Activated T-helper 2 cell treated with anti-CD3 and anti-CD28 coated beads, Interferon-gamma antibody, Interleukin-2, Interleukin-4, amounts not matched to agents 10 μg/mL and 5 μg/mL and 100 μg/mL, durations not matched to agents 14 hours and 24 hours and 36 hours (primary cell): ENCODE measurements at regions not wholly inside any gene's neighbourhood (a gene's known extent, or its start where the extent isn't known, plus 50 kb on each side); places are given as distances from the start of the nearest gene placed in this dataset.
"Not testable (repeated sequence)": the region's sequence is repeated elsewhere in the genome, so short reads cannot be mapped to it uniquely, and the experiment has no call there.

Source experiments
- DNase-seq: peaks from one replicate; pipeline ENCODE4 v3.0.0; 2021; ENCODE audit warnings: low spot score
- H3K27ac Mint-ChIP-seq: one replicate; pipeline ENCODE4 v1.8.0; 2021; ENCODE audit warnings: mixed read lengths
- H3K27me3 Mint-ChIP-seq: one replicate; pipeline ENCODE4 v1.8.0; 2021; ENCODE audit warnings: low read depth, mixed read lengths
- H3K36me3 Mint-ChIP-seq: one replicate; pipeline ENCODE4 v1.8.0; 2021; ENCODE audit warnings: low read depth, mixed read lengths
- H3K4me1 Mint-ChIP-seq: one replicate; pipeline ENCODE4 v1.8.0; 2021; ENCODE audit warnings: low read depth, mixed read lengths
- H3K4me3 Mint-ChIP-seq: one replicate; pipeline ENCODE4 v1.8.0; 2021; ENCODE audit warnings: low read depth, mild to moderate bottlenecking, moderate library complexity, mixed read lengths
- H3K9me3 Mint-ChIP-seq: one replicate; pipeline ENCODE4 v1.8.0; 2021; ENCODE audit warnings: mixed read lengths
- intact Hi-C: fragments of 100-400 bp; cut with micrococcal nuclease; formaldehyde crosslinking; loops from one replicate; pipeline ENCODE4 v1.15.1; 2023

DNA sequence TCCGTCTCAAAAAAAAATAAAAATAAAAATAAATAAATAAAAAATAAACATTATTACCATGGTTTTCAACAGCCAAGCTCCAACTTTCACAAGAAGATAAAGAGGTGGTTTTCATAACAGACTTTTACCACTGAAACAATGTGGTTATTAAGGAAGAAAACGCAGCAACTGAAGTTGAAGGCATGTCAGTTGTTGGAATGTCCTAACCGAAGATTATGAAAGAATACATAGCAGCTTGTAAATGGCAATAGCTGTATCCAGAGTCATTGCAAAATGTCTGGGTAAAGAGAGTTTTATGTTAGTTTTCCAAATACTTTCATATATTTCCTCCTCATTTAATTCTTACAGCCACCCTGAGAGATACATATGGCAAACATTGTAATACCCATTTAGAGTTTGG is 161.6 kb upstream of the MARCKS start:
- Mint-ChIP-seq H3K36me3 (no peaks in the 10 kb centered on the region), H3K4me1 (no peaks in the 10 kb centered on the region), H3K27me3 (no peaks in the 10 kb centered on the region), H3K9me3 (no peaks in the 10 kb centered on the region), H3K4me3 (no peak overlapping the region), H3K27ac (no peak overlapping the region)
- intact Hi-C loops = no loop called here
- no peak for DNase-seq

DNA sequence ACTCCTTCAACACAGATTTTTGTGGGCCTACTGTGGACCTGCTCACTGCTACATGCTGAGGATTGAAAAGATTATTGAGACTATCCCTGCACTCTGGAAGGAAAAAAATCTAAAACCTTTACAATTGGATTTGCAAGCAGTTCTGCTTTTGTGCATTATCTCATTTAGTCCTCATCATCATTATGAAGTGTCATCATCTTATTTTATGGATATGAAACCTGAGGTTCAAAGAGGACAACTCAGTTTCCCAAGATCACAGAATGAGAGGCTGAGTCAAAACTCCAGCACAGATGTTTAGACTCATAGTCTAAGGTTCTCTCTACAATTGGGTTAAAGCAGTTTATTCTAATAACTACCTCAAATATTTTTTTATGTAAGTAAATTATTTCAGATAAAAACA is 160.2 kb upstream of the MARCKS start:
- DNase-seq = no peak
- intact Hi-C loops = no loop called here
- Mint-ChIP-seq H3K36me3 (no peaks in the 10 kb centered on the region), H3K4me3 (no peak overlapping the region), H3K4me1 (no peaks in the 10 kb centered on the region), H3K27me3 (no peaks in the 10 kb centered on the region), H3K9me3 (no peaks in the 10 kb centered on the region), H3K27ac (no peak overlapping the region)

DNA sequence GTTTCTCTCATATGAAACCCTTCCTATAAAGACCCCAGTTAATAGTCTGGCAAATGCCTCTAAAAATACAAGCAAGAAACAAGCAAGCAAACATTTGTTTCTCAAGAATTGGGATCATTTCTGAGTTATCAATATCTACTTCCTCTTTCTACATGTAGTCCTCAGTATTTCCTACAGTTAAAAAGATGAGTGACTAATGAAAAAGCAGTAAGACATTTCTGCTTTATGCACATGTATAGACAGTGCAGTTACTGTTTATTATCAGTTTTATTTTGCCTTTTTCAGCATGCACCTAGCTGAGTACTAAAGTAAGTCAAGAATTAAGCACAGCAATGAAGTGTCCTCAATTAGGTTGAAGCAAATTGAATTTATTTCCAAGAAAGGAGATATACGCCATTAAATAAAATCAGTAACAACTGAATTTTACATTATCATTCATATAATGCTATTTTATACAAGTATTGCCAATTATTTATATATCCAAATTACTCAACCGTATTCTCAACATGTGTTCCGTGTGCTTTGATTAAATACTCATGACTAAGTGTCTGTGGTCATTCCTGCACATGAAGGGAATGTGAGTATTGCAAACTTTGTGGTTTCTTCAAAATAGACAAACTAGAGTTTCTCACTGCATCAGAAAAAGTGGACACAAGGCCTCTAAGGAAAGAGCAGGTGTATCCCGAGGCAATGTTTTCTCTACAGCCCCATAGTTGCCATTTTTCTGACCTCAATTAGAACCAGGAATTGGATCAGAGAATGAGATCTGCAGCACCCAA is 159.3 kb upstream of the MARCKS start:
- Mint-ChIP-seq H3K36me3 (no peaks in the 10 kb centered on the region), H3K27ac (no peak overlapping the region), H3K4me1 (no peaks in the 10 kb centered on the region), H3K9me3 (no peaks in the 10 kb centered on the region), H3K27me3 (no peaks in the 10 kb centered on the region), H3K4me3 (no peak overlapping the region)
- DNase-seq = no peak
- intact Hi-C loops = no loop called here

DNA sequence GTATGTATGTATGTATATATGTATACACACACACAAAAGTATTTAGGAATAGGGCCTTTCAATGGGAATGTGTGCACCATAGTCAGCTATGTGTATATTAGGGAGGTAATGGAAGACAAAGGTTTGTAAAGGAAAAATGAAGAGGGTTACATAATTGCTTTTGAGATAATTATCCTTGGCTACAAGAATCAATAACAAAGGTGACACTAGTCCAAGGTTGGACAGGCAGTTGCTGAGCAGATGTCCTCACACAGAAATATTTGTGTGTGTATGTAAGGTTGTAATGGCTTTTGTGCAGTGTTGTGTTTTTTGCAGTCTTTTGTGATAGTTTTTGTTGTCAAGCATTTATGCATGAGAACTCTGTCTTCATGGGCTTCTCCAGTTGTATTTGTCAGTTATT is 157.9 kb upstream of the MARCKS start:
- Mint-ChIP-seq H3K27me3 (no peaks in the 10 kb centered on the region), H3K27ac (no peak overlapping the region), H3K9me3 (no peaks in the 10 kb centered on the region), H3K4me3 (no peak overlapping the region), H3K4me1 (no peaks in the 10 kb centered on the region), H3K36me3 (no peaks in the 10 kb centered on the region)
- intact Hi-C loops = no loop called here
- no peak for DNase-seq

DNA sequence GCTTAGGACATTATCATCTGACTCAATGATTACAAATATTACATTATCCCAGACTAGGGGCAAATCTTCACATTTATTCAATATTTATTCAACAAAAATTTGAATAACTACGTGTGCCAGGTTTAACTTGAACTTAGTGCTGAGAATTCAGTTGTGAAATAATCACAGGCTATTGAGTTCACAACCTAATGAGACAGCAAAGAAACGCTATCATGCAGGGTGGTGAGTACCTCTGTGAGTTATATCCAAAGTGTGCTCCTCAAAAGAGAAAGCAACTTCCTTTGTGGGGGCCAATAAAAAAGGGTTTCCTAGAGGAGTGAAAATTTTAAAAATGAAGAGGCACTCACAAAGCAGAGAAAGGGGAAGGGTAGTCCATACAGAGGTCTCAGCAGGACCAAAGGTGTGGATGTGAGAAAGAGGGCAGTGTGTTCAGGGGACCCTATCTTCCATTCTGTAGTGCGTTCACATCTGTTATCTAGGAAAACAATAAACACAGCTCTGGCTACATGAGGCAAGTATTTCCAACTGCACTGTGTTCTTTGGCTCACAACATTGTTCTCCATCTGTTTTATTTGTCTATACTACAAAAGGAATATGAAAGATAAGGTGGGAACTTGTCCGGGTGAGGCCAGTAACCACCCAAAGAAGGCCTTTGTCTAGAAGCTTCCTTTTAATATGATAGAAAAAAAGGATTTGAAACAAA is 155.4 kb upstream of the MARCKS start:
- no peak for DNase-seq
- Mint-ChIP-seq H3K9me3 (no peaks in the 10 kb centered on the region), H3K36me3 (no peaks in the 10 kb centered on the region), H3K4me3 (no peak overlapping the region), H3K27ac (no peak overlapping the region), H3K4me1 (no peaks in the 10 kb centered on the region), H3K27me3 (no peaks in the 10 kb centered on the region)
- intact Hi-C loops = no loop called here

DNA sequence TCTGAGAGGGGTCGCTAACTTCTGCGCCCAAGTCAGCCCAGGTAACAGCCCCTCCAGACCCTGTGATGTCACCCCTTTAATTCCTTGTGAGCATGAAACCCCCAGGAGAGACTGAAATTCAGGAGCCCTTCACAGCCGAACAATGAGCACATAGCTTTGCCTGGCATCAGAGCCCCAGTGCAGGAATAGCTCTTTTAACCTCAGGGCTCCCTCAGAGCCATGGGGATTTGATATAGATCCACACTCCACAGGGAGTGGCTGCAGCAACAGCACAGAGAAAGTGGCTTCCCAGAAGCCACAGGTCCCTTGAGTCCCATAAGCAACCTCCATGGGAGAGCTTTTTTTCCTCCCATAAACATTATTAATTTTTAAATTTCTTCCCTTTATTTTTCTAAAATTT is 150.0 kb upstream of the MARCKS start:
- intact Hi-C loops = no loop called here
- no peaks in the 10 kb centered on the region for H3K36me3 Mint-ChIP-seq
- H3K9me3 Mint-ChIP-seq = no peaks in the 10 kb centered on the region
- no peaks in the 10 kb centered on the region for H3K4me1 Mint-ChIP-seq
- DNase-seq = no peak
- H3K4me3 Mint-ChIP-seq = no peak overlapping the region
- H3K27me3 Mint-ChIP-seq = no peaks in the 10 kb centered on the region
- no peak overlapping the region for H3K27ac Mint-ChIP-seq

DNA sequence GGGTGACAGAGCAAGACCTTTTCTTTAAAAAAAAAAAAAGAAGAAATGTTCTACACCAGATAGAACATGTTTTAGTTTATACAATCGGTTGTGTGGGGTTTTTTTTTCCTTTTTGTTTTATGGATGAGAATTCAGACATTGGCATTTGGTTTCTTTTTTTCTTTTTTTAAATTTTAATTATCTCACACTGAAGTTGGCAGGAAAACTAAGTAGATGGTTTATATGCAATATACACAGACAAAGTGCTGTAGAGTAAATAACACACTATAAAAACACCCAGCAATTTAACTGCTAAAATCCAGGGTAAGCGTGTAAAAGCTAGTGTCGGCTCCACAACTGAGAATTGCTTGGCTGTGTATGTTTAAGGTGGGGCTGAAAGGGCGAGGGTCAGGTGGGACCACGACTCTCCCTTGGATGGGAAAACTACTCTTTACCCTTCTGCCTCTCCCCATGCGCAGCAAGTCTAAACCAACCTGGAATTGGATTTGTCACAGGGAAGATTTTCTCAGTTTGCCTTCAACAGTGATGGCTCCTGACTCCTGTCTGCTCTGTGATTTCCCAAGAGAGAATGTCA is 147.1 kb upstream of the MARCKS start:
- intact Hi-C loops = no loop called here
- Mint-ChIP-seq H3K36me3 (no peaks in the 10 kb centered on the region), H3K4me1 (no peaks in the 10 kb centered on the region), H3K9me3 (no peaks in the 10 kb centered on the region), H3K27me3 (no peaks in the 10 kb centered on the region), H3K4me3 (no peak overlapping the region), H3K27ac (no peak overlapping the region)
- DNase-seq = no peak

DNA sequence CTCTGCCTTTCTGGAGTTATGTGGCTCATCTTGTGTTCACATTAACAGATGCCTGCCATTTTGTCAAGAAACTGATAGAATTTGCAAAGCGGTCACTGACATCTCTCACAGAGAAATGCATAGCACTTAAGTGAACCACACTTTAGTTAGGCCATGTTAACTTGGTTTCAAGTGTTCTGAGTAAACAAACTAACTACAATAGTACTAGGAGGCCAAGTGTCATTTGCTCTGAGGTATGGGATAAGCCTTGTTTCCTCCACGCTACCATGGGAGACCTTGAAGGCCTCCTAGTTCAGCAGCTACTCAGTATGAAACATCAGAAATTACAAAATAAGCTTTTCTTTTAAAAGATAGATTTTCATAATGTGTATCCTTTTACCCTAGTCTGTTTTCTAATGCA is 143.5 kb upstream of the MARCKS start:
- intact Hi-C loops = no loop called here
- no peak overlapping the region for H3K4me3 Mint-ChIP-seq
- no peaks in the 10 kb centered on the region for H3K36me3 Mint-ChIP-seq
- no peak overlapping the region for H3K27ac Mint-ChIP-seq
- no peaks in the 10 kb centered on the region for H3K9me3 Mint-ChIP-seq
- no peaks in the 10 kb centered on the region for H3K4me1 Mint-ChIP-seq
- no peaks in the 10 kb centered on the region for H3K27me3 Mint-ChIP-seq
- no peak for DNase-seq

DNA sequence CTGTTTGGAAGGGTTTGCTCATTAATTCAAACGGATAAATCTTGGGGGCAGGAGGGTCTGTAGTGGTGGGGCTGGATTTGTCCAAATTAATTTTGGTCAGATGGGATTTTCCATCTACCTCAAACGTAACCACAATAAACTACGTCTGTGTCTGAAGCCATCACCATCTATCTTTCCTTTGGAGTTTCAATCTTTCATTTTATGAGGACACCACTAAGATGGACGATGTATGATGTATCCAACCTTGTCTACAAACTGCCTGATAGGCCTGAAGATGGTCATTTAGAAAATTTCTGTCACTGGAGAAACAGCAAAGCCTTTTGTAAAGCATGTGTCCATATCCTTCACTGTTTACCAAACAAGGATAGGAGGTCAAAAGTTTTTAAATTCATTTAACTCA is 138.6 kb upstream of the MARCKS start:
- no peaks in the 10 kb centered on the region for H3K4me1 Mint-ChIP-seq
- peaks cover 5% of the 10 kb centered on the region for H3K27me3 Mint-ChIP-seq
- intact Hi-C loops = no loop called here
- H3K9me3 Mint-ChIP-seq = no peaks in the 10 kb centered on the region
- H3K36me3 Mint-ChIP-seq = no peaks in the 10 kb centered on the region
- no peak overlapping the region for H3K27ac Mint-ChIP-seq
- H3K4me3 Mint-ChIP-seq = no peak overlapping the region
- DNase-seq = no peak

DNA sequence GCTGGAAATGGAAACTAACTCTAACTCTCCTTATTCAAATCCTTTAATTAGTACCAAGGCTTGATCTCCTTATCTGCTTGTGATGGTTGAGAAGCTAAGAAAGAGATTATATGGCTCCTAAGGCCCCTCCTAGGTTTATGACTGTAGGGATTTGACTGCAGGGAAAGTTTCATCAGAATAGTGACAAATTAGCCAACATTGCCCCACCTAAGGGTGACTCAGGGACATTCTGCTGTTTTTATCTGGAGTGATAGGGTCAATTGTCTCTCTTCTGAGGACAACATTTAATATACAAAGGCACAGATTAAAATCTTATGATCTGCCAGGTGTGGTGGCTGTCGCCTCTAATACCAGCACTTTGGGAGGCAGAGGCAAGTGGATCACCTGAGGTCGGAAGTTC is 138.1 kb upstream of the MARCKS start:
- DNase-seq = no peak
- H3K9me3 Mint-ChIP-seq = no peaks in the 10 kb centered on the region
- no peaks in the 10 kb centered on the region for H3K36me3 Mint-ChIP-seq
- no peak overlapping the region for H3K4me3 Mint-ChIP-seq
- H3K27ac Mint-ChIP-seq = no peak overlapping the region
- H3K4me1 Mint-ChIP-seq = no peaks in the 10 kb centered on the region
- H3K27me3 Mint-ChIP-seq = peaks cover 5% of the 10 kb centered on the region
- intact Hi-C loops = no loop called here

DNA sequence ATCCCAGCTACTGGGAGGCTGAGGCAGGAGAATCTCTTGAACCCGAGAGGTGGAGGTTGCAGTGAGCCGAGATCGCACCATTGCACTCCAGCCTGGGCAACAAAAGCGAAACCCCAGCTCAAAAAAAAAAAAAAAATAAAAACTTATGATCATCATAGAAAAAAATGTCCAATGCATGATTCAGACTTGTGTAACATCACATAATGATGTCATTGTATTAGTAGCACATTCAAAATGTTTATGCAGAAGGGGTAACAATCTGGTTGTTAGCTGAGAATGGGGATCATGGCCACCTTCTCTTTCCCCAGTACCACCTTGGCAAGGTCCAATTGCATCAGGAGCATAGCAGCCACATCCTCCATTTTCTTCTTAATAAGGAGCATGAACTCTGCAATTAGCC is 137.6 kb upstream of the MARCKS start:
- Mint-ChIP-seq H3K27me3 (peaks cover 5% of the 10 kb centered on the region), H3K36me3 (no peaks in the 10 kb centered on the region), H3K4me3 (no peak overlapping the region), H3K4me1 (no peaks in the 10 kb centered on the region), H3K9me3 (no peaks in the 10 kb centered on the region), H3K27ac (no peak overlapping the region)
- DNase-seq = no peak
- intact Hi-C loops = no loop called here

DNA sequence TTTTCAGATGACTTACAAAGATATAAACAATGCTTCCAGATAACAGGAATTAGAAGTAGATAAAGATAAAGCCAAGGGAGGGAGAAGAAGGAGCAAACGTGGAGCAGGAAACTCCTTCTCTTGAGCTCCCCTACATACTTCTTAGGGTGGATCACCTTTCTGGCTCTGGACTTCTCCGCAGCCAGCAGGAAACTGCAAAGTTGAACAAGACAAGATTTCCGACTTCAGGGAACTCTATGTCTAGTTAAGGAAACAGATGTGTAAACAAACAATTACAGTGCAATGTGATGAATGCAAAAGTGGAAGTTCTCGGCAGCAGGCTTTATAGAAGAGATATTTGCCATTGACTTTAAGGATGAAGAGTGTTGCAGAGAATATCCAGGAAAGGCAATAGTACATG is 134.0 kb upstream of the MARCKS start:
- peaks cover 5% of the 10 kb centered on the region for H3K27me3 Mint-ChIP-seq
- intact Hi-C loops = no loop called here
- no peak for DNase-seq
- no peak overlapping the region for H3K27ac Mint-ChIP-seq
- H3K36me3 Mint-ChIP-seq = no peaks in the 10 kb centered on the region
- no peaks in the 10 kb centered on the region for H3K4me1 Mint-ChIP-seq
- H3K4me3 Mint-ChIP-seq = no peak overlapping the region
- H3K9me3 Mint-ChIP-seq = no peaks in the 10 kb centered on the region

DNA sequence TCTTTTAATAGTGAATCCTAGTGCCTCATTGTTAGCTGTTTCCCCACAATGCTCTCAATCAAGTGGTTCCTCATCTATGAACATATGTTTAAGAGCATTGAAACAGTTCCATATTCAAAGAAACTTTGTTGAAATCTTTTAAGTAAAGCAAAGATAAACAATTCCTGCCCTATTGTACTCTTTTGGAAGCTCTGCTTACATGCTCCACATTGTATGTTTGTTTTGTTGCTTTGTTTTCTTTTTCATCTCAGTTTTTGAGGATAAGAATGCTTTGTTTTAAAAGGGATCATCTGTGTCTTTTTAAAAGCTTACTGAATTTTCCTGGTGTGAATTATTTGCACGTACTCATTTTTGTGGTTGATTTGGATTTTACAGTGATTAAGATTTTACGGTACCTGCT is 132.2 kb upstream of the MARCKS start:
- H3K27ac Mint-ChIP-seq, H3K4me3 Mint-ChIP-seq, H3K36me3 Mint-ChIP-seq, H3K27me3 Mint-ChIP-seq, intact Hi-C loops, H3K4me1 Mint-ChIP-seq, H3K9me3 Mint-ChIP-seq, DNase-seq: not testable (repeated sequence)
